Astrocyte of the cerebellum (primary cell): ENCODE measurements at regions not wholly inside any gene's neighbourhood (a gene's known extent, or its start where the extent isn't known, plus 50 kb on each side); places are given as distances from the start of the nearest gene placed in this dataset.

ENCODE experiments used
- DNase-seq: peaks from one replicate; pipeline ENCODE4 v3.0.0-alpha.2; 2011; ENCODE audit warnings: low read depth
- H3K4me3 ChIP-seq: 2 replicates; pipeline ENCODE4 v1.5.1; 2011; ENCODE audit warnings: mild to moderate bottlenecking, low read depth, low read length, moderate library complexity
- in situ Hi-C: cut with HindIII; loops from 2 replicates; pipeline ENCODE4 v1.10.0; 2017; ENCODE audit warnings: low sequenced_read_pairs
- TF ChIP-seq, protein P1 (sequence below): IDR thresholded peaks from 2 replicates; pipeline ENCODE4 v1.5.1; 2012; ENCODE audit warnings: low read length, low read depth, moderate library complexity, mild to moderate bottlenecking; ENCODE audit errors: missing control alignments

DNA sequence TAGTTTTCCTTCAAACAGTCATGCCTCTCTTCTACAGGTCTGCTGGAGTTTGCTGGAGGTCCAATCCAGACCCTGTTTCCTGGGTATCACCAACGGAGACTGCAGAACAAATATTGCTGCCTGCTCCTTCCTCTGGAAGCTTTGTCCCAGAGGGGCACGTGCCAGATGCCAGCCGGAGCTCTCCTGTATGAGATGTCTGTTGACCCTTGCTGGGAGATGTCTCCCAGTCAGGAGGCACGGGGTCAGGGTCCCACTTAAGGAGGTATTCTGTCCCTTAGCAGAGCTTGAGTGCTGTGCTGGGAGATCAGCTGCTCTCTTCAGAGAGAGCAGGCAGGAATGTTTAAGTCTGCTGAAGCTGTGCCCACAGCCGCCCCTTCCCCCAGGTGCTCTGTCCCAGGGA is 666.9 kb downstream of the FRK start:
- no peak overlapping the region for H3K4me3 ChIP-seq
- in situ Hi-C loops: no loop called here
- DNase-seq: no peak
- TF ChIP-seq, protein P1, sequence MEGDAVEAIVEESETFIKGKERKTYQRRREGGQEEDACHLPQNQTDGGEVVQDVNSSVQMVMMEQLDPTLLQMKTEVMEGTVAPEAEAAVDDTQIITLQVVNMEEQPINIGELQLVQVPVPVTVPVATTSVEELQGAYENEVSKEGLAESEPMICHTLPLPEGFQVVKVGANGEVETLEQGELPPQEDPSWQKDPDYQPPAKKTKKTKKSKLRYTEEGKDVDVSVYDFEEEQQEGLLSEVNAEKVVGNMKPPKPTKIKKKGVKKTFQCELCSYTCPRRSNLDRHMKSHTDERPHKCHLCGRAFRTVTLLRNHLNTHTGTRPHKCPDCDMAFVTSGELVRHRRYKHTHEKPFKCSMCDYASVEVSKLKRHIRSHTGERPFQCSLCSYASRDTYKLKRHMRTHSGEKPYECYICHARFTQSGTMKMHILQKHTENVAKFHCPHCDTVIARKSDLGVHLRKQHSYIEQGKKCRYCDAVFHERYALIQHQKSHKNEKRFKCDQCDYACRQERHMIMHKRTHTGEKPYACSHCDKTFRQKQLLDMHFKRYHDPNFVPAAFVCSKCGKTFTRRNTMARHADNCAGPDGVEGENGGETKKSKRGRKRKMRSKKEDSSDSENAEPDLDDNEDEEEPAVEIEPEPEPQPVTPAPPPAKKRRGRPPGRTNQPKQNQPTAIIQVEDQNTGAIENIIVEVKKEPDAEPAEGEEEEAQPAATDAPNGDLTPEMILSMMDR: no peak

GRCh38 chr6:115370202-115370601 is 690.5 kb downstream of the FRK start:
- in situ Hi-C loops: no loop called here
- TF ChIP-seq, protein P1: no peak
- no peak overlapping the region for H3K4me3 ChIP-seq
- DNase-seq: no peak

- TF ChIP-seq, protein P1: no peak
- H3K4me3 ChIP-seq: no peak overlapping the region
- DNase-seq: no peak
- in situ Hi-C loops: no loop called here
Measured at GRCh38 chr6:115365783-115366182, 694.9 kb downstream of the FRK start.

DNA sequence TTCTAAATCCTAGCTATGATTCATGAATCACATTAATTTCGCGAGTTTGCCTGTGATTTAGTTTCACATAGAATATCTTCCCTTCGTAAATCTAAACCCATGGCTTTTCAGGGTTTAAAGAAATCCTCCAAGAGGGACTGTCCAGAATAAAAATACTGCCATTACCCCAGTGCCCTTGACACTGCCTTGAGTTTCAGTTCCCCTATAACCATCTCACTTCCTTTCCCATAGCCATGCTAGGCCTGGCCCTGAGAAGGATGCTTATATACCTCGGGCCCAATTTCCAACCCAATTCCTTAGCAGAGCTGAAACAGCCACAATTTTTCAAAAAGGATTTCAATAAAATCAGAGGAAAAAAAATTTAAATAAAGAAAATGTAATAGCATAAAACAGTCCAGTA is 697.3 kb downstream of the FRK start:
- no peak overlapping the region for H3K4me3 ChIP-seq
- no peak for DNase-seq
- in situ Hi-C loops: no loop called here
- TF ChIP-seq, protein P1: no peak

GRCh38 chr6:115362234-115362633 is 698.5 kb downstream of the FRK start:
- in situ Hi-C loops: no loop called here
- H3K4me3 ChIP-seq: no peak overlapping the region
- no peak for DNase-seq
- TF ChIP-seq, protein P1: no peak

GRCh38 chr6:115360602-115361325 is 699.9 kb downstream of the FRK start:
- TF ChIP-seq, protein P1: no peak
- DNase-seq: no peak
- in situ Hi-C loops: no loop called here
- H3K4me3 ChIP-seq: no peak overlapping the region
